ENCODE measurements at regions not wholly inside any gene's neighbourhood (a gene's known extent, or its start where the extent isn't known, plus 50 kb on each side); places are given as distances from the start of the nearest gene placed in this dataset.

DNA sequence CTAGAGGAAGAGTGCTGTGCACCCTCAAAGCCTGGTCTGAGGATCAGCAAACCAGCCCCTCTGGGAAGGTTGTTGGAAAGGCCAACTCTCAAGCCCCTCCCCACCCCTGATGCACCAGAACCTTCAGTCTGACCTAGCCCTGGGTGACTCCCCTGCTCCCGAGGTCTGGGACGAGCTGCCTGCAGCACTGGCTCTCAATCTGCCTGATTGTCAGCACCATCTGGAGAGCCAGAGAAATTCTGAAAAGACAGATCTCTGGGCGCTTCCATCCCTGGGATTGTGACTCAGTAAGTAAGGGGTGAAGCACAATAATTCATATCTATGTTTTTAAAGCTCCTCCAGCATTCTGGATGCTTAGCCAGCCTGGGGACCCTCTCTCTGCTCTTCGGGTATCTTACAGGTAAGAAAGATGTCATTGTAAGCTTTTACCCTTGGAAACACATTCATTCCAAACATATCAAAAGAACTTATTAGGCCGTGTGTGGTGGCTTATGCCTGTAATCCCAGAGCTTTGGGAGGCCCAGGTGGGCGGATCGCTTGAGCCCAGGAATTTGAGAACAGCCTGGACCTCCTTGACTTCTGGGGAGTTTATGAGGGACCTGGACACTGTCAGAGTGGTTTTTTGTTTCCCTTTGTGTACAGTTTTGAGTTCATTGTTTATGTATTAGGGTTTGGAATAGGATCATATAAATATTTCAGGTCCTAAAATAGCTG is 147.5 kb downstream of the KCNJ12 start:
- no peak for DNase-seq (ENCODE audit: low read depth)
- H3K4me3 ChIP-seq (ENCODE audit: low read depth, low read length) = no peak overlapping the region

DNA sequence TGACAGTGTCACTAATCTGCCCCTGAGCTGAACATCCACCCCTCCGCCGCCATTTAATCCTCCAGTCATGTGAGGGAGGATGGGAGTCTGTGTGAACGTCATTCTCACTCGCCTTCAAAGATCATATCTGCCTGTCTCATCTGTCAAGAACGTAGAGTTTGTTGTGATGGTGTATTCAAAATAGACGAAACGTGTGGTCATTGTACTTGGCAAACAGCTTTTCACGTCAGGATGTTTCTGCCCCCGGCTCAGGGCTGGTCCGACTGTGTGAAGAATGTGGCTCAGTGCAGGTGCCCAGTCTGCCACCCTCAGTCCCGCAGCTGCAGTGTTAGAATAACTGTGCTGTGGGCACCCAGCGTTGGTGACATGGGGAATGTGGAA is 148.0 kb downstream of the KCNJ12 start:
- DNase-seq (ENCODE audit: low read depth) = no peak
- H3K4me3 ChIP-seq (ENCODE audit: low read depth, low read length) = no peak overlapping the region
- TF ChIP-seq, protein P1, sequence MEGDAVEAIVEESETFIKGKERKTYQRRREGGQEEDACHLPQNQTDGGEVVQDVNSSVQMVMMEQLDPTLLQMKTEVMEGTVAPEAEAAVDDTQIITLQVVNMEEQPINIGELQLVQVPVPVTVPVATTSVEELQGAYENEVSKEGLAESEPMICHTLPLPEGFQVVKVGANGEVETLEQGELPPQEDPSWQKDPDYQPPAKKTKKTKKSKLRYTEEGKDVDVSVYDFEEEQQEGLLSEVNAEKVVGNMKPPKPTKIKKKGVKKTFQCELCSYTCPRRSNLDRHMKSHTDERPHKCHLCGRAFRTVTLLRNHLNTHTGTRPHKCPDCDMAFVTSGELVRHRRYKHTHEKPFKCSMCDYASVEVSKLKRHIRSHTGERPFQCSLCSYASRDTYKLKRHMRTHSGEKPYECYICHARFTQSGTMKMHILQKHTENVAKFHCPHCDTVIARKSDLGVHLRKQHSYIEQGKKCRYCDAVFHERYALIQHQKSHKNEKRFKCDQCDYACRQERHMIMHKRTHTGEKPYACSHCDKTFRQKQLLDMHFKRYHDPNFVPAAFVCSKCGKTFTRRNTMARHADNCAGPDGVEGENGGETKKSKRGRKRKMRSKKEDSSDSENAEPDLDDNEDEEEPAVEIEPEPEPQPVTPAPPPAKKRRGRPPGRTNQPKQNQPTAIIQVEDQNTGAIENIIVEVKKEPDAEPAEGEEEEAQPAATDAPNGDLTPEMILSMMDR (IDR thresholded peaks at IDR 0.05; ENCODE audit: insufficient read depth, low read depth, low read length, missing control alignments) = no peak

More for the DNA sequence above, 147.5 kb downstream of the KCNJ12 start:
- TF ChIP-seq, protein P1 (IDR thresholded peaks at IDR 0.05; ENCODE audit: insufficient read depth, low read depth, low read length, missing control alignments) = no peak

DNA sequence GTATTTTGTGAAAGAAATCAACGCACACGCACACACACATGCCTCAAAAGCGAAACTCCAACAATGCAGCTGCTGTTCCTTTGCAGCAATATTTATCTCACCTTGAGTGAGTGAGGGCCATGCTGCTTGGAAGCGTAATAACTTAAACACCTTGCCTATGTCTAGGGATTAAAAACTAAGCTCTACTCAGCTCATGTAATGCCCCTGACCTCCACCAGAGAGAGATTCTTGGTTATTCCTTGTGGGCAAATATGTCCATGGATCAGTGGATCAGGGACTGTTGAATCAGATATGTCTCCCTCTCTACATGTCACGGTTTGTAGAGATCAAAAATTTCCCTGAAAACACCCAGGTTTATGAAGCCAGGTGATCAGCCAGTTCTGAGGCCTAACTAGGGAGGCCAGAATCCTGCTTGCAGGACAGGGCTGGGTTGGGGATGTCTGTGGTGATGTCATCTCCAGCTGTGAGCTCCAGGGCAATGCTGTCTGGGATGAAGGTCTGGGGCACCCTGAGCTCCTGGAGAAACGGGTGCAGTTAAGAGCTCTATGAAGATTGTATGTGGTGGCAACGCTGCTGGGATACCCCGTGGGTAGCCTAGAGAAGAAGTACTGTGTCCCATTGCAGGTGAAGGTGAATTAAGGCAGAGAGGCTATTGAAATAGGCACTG is 149.4 kb downstream of the KCNJ12 start:
- no peak overlapping the region for H3K4me3 ChIP-seq (ENCODE audit: low read depth, low read length)
- DNase-seq (ENCODE audit: low read depth) = no peak
- TF ChIP-seq, protein P1 (IDR thresholded peaks at IDR 0.05; ENCODE audit: insufficient read depth, low read depth, low read length, missing control alignments) = no peak

DNA sequence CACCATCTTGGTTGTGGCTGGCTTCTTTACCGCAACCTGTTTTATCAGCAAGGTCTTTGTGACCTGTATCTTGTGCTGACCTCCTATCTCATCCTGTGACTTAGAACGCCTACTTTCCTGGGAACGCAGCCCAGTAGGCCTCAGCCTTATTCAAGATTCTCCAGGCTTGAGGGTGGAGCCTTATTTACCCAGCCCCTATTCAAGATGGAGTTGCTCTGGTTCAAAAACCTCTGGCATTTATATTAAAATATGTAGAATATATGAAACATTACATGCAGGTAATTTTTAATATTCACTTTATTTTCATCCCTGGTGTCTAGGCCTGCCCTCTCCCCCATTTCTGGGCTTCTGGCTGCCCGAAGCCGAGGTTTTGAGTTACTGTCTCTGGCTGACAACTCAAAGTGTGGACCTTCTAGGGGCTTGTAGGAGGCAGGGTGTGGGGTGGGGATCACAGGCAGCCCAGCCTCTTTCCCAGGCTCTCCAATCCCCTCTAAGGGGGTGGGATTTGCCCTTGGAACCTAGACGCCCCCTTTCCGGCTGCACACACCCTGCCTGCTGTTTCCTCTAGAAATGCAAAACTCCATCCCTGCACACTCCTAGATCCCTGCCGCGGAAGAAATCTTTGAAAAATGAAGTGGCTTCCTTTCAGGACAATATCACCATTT is 152.0 kb downstream of the KCNJ12 start:
- no peak overlapping the region for H3K4me3 ChIP-seq (ENCODE audit: low read depth, low read length)
- TF ChIP-seq, protein P1 (IDR thresholded peaks at IDR 0.05; ENCODE audit: insufficient read depth, low read depth, low read length, missing control alignments) = no peak
- no peak for DNase-seq (ENCODE audit: low read depth)

DNA sequence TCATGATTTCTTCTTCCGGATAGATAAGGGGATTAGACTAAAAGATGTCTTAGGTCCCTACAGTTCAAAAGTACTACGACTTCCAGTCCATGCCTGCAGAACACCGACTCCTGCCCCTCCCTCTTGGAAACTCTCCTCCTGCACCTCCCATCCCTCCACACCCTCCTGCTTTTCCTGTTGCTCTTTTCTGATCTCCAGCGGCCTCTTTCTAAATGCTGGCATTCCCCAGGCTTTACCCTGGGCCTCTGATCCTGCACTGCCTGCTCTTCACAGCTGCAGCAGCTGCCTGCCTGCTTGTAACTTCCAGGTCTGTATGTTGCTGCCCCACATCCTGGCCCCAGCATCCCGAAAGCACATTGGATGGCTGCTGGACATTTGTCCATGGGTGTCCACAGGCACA is 154.2 kb downstream of the KCNJ12 start:
- no peak overlapping the region for H3K4me3 ChIP-seq (ENCODE audit: low read depth, low read length)
- no peak for DNase-seq (ENCODE audit: low read depth)
- TF ChIP-seq, protein P1 (IDR thresholded peaks at IDR 0.05; ENCODE audit: insufficient read depth, low read depth, low read length, missing control alignments) = no peak

DNA sequence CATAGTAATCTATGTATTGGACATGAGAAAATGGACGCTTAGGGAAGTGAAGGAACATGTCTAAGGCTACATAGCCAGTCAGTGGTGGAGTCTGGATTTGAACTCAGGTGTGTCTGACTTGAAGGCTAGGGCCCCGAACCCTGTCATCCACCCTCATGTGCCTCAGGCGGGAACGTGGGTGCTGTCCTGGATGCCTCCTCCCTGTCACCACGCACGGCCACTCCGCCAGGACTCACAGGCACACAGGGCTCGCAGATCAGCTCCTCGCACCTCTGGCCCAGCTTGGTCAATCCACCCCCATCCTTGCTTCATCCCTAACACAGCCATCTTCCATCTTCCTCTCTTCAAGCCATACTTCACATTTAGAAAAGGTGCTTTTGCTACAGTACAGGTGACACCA is 154.7 kb downstream of the KCNJ12 start:
- DNase-seq (ENCODE audit: low read depth) = no peak
- TF ChIP-seq, protein P1 (IDR thresholded peaks at IDR 0.05; ENCODE audit: insufficient read depth, low read depth, low read length, missing control alignments) = no peak
- no peak overlapping the region for H3K4me3 ChIP-seq (ENCODE audit: low read depth, low read length)

All from GM12865 (cell line).